Myocyte (in vitro differentiated cells): ENCODE measurements at regions not wholly inside any gene's neighbourhood (a gene's known extent, or its start where the extent isn't known, plus 50 kb on each side); places are given as distances from the start of the nearest gene placed in this dataset.
"Not testable (repeated sequence)": the region's sequence is repeated elsewhere in the genome, so short reads cannot be mapped to it uniquely, and the experiment has no call there.

ENCODE experiments used
- DNase-seq: peaks from one replicate; pipeline ENCODE4 v3.0.0-alpha.2; 2012; ENCODE audit warnings: low read depth

DNA sequence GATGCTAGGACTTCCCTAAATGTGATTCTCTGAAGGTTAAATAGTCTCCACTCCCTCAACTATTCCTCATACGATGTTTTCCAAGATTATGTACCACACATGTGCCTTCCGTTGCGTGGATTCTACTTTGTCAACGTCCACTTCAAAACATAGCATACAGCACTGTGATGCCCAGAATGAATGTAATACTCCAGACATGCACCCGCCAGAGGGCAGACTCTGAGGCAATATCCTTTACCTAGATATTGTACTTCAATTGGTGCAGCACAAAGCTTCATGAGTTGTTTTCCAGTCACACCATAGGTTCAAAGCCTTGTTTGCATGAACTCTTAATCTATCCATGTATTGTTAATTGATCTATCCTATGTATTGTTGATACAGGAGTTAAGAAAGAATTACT, 201.0 kb upstream of the NABP1 start:
- no peak for DNase-seq

DNA sequence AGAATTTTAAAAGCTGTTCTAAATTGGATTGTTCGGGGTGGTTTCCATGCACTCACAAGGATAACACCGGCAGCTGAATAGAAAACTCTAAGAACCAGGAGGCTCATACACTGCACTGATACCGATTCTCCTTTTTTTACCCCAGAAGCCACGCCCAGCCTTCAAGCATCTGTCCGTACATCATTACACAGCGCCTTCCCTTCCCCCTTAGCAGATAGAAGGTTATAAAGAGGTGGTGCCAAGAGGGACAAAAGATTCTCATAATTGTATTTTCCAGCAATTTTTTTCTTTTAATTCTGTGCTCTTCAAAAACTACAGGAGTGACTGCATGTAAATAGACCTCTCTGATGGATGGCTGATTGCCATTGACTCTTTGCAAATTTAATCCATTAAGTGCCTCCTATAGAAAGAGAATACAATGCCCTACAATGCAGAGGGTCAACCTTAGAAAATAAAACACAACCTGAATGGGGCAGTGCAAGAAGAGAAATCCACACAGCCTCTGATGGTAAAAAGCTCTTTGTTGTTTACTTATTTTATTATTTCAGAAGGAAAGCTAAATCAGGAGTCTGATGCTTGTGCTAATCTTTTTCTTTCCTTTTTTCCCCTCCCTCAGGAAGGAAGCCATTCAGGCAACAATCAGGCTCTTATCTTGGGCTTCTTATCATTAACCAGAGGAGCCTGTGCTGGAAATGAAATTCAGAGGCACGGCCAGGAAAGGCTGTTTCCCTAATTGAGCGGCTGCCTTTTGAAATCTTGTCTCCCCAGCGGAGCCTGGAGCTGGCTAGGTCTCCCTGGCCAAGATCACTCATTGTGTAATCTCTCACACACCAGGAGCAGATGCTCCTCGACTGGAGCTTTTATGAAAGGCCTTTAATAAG, 198.9 kb upstream of the NABP1 start:
- no peak for DNase-seq

- no peak for DNase-seq
These were observed 198.3 kb upstream of the NABP1 start for GRCh38 chr2:191479680-191480023.

GRCh38 chr2:191481305-191482070, 196.4 kb upstream of the NABP1 start:
- DNase-seq = no peak

GRCh38 chr2:191483117-191483516, 194.8 kb upstream of the NABP1 start:
- DNase-seq = no peak

DNA sequence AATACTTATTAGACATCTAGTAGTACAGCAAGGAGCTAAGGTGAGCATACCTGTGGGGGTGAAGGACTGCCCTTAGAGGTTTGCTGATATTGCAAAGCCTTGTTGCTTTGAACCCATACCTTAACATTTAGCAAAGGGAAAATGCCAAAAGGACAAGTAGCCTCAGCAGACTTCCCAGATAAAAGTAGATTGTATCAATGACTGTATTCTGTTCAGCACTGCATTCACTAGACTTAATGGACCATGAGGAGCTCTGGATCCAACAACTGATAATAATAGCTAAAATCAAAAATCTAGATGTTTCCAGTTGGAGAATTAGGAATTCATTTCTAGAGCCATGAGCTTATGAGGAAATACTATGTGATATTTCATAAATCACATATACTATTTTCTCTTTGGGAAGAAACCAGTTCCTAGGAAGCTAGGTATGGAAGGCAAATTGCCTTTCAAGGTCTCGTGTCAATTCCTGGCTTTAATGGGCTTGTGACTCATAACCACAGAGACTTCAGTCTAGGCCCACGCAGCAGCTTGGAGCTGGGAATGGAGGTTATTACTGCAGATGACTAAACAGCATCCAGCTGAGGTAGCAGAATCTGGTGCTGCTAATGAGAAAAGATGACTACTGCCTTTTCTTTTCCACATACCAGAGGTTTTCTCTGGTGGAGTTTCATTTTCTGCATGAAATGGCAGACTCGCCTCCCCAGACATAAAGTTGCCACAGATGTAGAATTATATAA, 191.2 kb upstream of the NABP1 start:
- peak; percentile 91 for DNase-seq

GRCh38 chr2:191488135-191488534, 189.8 kb upstream of the NABP1 start:
- no peak for DNase-seq

GRCh38 chr2:191489177-191489576, 188.8 kb upstream of the NABP1 start:
- DNase-seq = no peak

- DNase-seq = no peak
These were observed 181.1 kb upstream of the NABP1 start for GRCh38 chr2:191496838-191497237.

- no peak for DNase-seq
These were observed 180.1 kb upstream of the NABP1 start for GRCh38 chr2:191497822-191498221.

DNA sequence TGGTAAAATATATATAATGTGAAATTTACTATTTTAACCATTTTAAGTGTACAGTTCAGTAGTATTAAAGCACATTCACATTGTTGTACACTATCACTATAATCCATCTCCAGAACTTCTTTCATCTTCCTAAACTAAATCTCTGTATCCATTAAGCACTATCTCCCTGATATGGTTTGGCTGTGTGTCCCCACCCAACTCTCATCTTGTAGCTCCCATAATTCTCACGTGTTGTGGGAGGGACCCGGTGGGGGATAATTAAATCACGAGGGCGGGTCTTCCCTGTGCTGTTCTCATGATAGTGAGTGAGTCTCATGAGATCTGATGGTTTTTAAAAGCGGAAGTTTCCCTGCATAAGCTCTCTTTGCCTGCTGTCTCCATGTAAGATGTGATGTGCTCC, 178.9 kb upstream of the NABP1 start:
- no peak for DNase-seq

DNA sequence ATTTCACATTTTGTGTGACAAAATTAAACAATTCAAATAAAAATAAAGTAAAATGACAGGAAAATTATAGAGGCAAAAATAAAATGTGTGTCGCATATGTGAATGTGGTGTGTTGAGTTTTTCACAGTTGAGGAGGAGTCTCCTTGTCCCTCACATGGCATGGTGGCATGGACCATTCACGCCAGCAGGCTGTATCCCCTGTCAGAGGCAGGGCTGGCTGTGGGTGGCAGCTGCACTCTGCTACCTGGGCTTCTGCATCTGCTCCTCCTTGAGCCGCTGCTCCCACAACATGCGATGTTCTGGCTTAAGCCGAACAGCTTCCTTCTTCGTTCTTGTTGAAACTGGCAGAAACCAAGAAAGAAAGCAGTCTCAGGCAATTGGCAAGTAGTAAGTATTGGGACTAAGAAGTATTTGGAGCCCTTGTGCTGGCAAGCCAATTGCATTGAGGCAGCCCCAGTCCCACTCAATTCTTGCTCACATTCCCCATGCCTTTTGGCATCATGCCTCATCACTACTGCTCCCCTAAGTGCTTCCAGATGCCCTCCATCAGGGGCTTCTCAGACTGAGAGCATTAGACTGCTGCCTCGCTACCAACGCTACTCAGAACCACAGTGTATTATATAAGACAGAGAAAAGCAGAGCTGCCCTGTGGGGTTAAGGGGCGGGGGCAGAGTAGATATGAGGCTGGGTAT, 177.9 kb upstream of the NABP1 start:
- DNase-seq = peak; percentile 8

GRCh38 chr2:191500566-191500883, 177.4 kb upstream of the NABP1 start:
- no peak for DNase-seq

DNA sequence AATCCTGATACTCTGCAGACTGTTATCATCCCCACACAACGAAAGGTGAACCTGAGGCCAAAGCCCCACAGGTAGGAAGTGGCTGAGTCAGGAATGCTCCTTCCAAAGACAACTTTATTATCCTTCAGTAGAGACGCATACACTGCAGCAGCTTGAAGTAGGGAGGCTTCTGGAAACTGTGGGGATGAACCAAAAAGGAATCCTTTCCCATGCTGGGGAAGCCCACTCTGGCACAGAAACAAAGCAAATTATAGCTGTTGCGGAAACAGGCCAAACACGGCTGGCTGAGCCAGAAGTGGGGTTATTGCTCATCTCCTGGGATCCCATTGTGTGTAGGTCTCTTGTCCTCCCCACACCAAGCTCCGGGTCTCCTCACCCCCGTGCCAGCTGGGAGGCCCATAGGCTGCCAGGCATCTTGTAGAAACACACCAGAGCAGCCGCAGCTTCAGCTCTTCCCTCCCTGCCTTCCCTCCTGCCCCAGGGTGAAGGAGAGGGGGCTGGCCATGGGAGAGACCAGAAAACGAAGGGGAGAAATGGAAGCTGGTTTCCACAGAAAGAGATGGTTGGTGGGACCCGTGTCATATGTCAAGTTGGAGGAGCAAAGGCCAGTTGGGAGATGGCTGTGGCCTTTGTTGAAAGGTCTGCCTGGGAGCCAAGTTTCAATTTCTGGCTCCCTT, 176.9 kb upstream of the NABP1 start:
- DNase-seq = no peak

GRCh38 chr2:191501561-191502168, 176.3 kb upstream of the NABP1 start:
- DNase-seq = peak; percentile 69

GRCh38 chr2:191506515-191506914, 171.4 kb upstream of the NABP1 start:
- no peak for DNase-seq

DNA sequence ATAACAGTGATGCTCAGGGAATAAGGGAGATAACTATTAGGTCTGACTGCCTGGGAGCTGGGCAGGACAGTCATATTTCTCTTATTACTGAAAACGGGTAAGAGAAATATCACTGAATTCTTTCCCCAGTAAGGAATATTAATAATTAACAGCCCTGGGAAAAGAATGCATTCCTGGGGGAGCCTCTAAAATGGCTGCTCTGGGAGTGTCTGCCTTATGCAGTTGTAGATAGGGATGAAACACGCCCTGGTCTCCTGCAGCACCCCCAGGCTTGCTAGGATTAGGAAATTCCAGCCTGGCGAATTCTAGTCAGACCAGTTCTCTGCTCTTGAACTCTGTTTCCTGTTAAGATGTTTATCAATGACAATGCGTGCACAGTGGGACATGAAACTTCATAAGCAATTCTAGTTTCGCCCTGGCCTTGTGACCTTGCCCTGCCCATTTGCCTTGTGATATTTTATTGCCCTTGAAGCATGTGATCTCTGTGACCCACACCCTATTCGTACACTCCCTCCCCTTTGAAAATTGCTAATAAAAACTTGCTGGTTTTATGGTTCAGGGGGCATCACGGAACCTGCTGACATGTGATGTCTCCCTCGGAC, 170.6 kb upstream of the NABP1 start:
- not testable (repeated sequence) for DNase-seq

GRCh38 chr2:191508738-191509137, 169.2 kb upstream of the NABP1 start:
- no peak for DNase-seq

GRCh38 chr2:191512216-191512835, 165.6 kb upstream of the NABP1 start:
- DNase-seq = no peak

- DNase-seq = no peak
These were observed 165.1 kb upstream of the NABP1 start for GRCh38 chr2:191512874-191513273.
